ENCODE measurements at regions not wholly inside any gene's neighbourhood (a gene's known extent, or its start where the extent isn't known, plus 50 kb on each side); places are given as distances from the start of the nearest gene placed in this dataset.

- TF ChIP-seq EZH2phosphoT487 (IDR thresholded peaks at IDR 0.05; ENCODE audit: low read depth, severe bottlenecking, unreplicated experiment), result no peak
- TF ChIP-seq CTCF (IDR thresholded peaks at IDR 0.05; ENCODE audit: poor library complexity), result no peak
Measured at GRCh38 chr4:59608466-59608865, 1591.7 kb upstream of the ADGRL3 start.

Data from hepatocyte (in vitro differentiated cells).